Karpas-422 (cell line): ENCODE measurements at regions not wholly inside any gene's neighbourhood (a gene's known extent, or its start where the extent isn't known, plus 50 kb on each side); places are given as distances from the start of the nearest gene placed in this dataset.

Experiments used
- DNase-seq: peaks from one replicate; pipeline ENCODE4 v3.0.0-alpha.2; 2015
- H2AFZ ChIP-seq: fragments of 200-600 bp; sonication (generic); 2 replicates; pipeline ENCODE4 v1.6.1; 2014; ENCODE audit warnings: antibody characterized with exemption, low read length, mixed read lengths
- H3K27ac ChIP-seq: fragments of 200-600 bp; sonication (generic); 2 replicates; pipeline ENCODE4 v1.5.1; 2014; ENCODE audit warnings: mild to moderate bottlenecking, low read length, moderate library complexity
- H3K27me3 ChIP-seq: fragments of 200-600 bp; sonication (generic); 2 replicates; pipeline ENCODE4 v1.6.1; 2014; ENCODE audit warnings: low read length, mixed read lengths
- H3K36me3 ChIP-seq: fragments of 200-600 bp; sonication (generic); 2 replicates; pipeline ENCODE4 v1.6.1; 2014; ENCODE audit warnings: low read length, mixed read lengths; ENCODE audit not compliant: insufficient read depth
- H3K4me1 ChIP-seq: fragments of 200-600 bp; sonication (generic); 2 replicates; pipeline ENCODE4 v1.6.1; 2014; ENCODE audit warnings: mild to moderate bottlenecking, low read length, mixed read lengths
- H3K4me2 ChIP-seq: fragments of 200-600 bp; sonication (generic); 2 replicates; pipeline ENCODE4 v1.6.1; 2014; ENCODE audit warnings: low read length, low read depth, mild to moderate bottlenecking; ENCODE audit not compliant: poor library complexity, severe bottlenecking
- H3K4me3 ChIP-seq: fragments of 200-600 bp; sonication (generic); 2 replicates; pipeline ENCODE4 v1.5.1; 2014; ENCODE audit warnings: mild to moderate bottlenecking, antibody characterized with exemption, low read length, mixed read lengths
- H3K79me2 ChIP-seq: fragments of 200-600 bp; sonication (generic); 2 replicates; pipeline ENCODE4 v1.6.1; 2014; ENCODE audit warnings: mild to moderate bottlenecking, low read length, mixed read lengths
- H3K9ac ChIP-seq: fragments of 200-600 bp; sonication (generic); 2 replicates; pipeline ENCODE4 v1.6.0; 2014; ENCODE audit warnings: low read length
- H3K9me2 ChIP-seq: fragments of 200-600 bp; sonication (generic), shearing (Covaris generic); replicated peaks from 2 replicates; pipeline ENCODE4 v1.6.0; 2014; ENCODE audit warnings: mild to moderate bottlenecking, low read length, moderate library complexity; ENCODE audit not compliant: insufficient read depth
- H3K9me3 ChIP-seq: fragments of 300-700, 200-600 bp; sonication (generic); 2 replicates; pipeline ENCODE4 v1.6.1; 2014; ENCODE audit warnings: low read length, mixed read lengths
- H4K20me1 ChIP-seq: fragments of 200-600 bp; sonication (generic); 2 replicates; pipeline ENCODE4 v1.6.1; 2014; ENCODE audit warnings: mild to moderate bottlenecking, antibody characterized with exemption, low read length, low read depth; ENCODE audit not compliant: insufficient read depth

DNA sequence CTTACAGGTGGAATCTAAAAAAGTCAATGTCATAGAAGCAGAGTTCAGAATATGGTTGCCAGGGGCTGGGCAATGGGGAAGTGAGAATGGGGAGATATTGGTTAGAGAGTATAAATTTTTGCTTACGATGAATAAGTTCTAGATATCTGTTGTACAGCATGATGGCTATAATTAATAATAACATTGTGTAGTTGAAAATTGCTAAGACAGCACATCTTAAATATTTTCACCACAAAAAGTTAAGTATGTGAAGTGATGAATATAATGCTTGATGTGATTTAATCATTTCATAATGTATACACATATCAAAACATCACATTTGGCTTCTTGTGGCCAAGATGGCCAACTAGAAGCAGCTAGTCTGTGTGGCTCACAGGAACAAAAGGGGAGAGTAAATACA is 425.9 kb upstream of the ACO1 start:
- no peaks in the 10 kb centered on the region for H3K4me1 ChIP-seq
- no peak overlapping the region for H3K9ac ChIP-seq
- no peaks in the 10 kb centered on the region for H3K27me3 ChIP-seq
- H4K20me1 ChIP-seq: no peaks in the 10 kb centered on the region
- no peaks in the 10 kb centered on the region for H3K9me2 ChIP-seq
- no peak overlapping the region for H2AFZ ChIP-seq
- no peak overlapping the region for H3K27ac ChIP-seq
- H3K79me2 ChIP-seq: no peaks in the 10 kb centered on the region
- no peak overlapping the region for H3K4me2 ChIP-seq
- no peaks in the 10 kb centered on the region for H3K36me3 ChIP-seq
- peaks cover 3% of the 10 kb centered on the region for H3K9me3 ChIP-seq
- DNase-seq: no peak
- H3K4me3 ChIP-seq: no peak overlapping the region

- Histone ChIP-seq H3K4me1 (no peaks in the 10 kb centered on the region), H3K9me2 (no peaks in the 10 kb centered on the region), H3K9ac (no peak overlapping the region), H2AFZ (no peak overlapping the region), H3K79me2 (no peaks in the 10 kb centered on the region), H3K27ac (no peak overlapping the region), H3K4me2 (no peak overlapping the region), H3K36me3 (no peaks in the 10 kb centered on the region), H4K20me1 (no peaks in the 10 kb centered on the region), H3K27me3 (no peaks in the 10 kb centered on the region), H3K9me3 (no peaks in the 10 kb centered on the region; the same call in 1 of the 2 replicates), H3K4me3 (no peak overlapping the region)
- no peak for DNase-seq
Measured at GRCh38 chr9:31969552-31969951, 414.9 kb upstream of the ACO1 start.

GRCh38 chr9:31983895-31984294 is 400.5 kb upstream of the ACO1 start:
- DNase-seq: no peak
- no peaks in the 10 kb centered on the region for H4K20me1 ChIP-seq
- no peak overlapping the region for H3K9ac ChIP-seq

GRCh38 chr9:31996331-31996730 is 388.1 kb upstream of the ACO1 start:
- Histone ChIP-seq H3K4me2 (no peak overlapping the region), H3K9me2 (no peaks in the 10 kb centered on the region), H3K27me3 (no peaks in the 10 kb centered on the region), H3K36me3 (no peaks in the 10 kb centered on the region), H3K9ac (no peak overlapping the region), H3K4me1 (no peaks in the 10 kb centered on the region), H3K79me2 (no peaks in the 10 kb centered on the region), H3K4me3 (no peak overlapping the region), H3K9me3 (no peaks in the 10 kb centered on the region), H4K20me1 (no peaks in the 10 kb centered on the region), H3K27ac (no peak overlapping the region), H2AFZ (no peak overlapping the region)
- DNase-seq: no peak

More at GRCh38 chr9:31983895-31984294, 400.5 kb upstream of the ACO1 start:
- Histone ChIP-seq H3K4me2 (no peak overlapping the region), H3K4me1 (no peaks in the 10 kb centered on the region), H3K9me2 (no peaks in the 10 kb centered on the region), H3K4me3 (no peak overlapping the region), H3K27me3 (no peaks in the 10 kb centered on the region), H3K79me2 (no peaks in the 10 kb centered on the region), H3K27ac (no peak overlapping the region), H3K9me3 (peaks cover 10% of the 10 kb centered on the region), H3K36me3 (no peaks in the 10 kb centered on the region), H2AFZ (no peak overlapping the region)

DNA sequence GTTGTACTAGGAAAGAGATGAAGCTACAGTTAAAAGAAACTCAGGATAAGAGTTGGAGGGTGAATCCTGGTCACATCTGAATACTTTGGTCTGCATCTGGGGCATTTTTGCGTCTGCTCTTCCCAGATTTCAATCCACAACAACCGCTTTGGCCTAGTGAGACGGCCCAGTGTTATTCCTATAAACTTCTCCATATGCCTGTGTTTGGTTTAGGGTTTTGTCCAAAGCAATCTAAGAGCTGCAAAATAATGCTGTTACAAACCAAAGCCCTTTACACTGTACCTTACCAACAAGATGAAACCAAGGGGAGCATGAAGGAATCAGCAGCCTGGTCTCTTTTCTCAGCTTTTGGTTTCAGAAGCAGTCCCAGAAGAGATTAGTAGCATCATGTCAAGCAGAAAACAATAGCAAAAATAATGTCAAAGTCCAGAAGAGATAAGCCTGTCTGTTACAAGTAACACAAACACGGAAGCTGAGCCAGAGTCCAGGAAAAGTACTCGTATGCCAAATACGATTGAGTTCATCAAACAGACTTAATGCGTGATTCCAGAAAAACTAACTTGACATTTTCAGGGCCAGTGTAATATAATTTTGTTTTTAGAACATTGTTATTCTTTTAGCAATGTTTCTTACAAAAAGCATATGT is 379.9 kb upstream of the ACO1 start:
- no peaks in the 10 kb centered on the region for H3K36me3 ChIP-seq
- no peaks in the 10 kb centered on the region for H3K27me3 ChIP-seq
- H3K9me3 ChIP-seq: no peaks in the 10 kb centered on the region
- no peak overlapping the region for H2AFZ ChIP-seq
- no peak overlapping the region for H3K9ac ChIP-seq
- no peaks in the 10 kb centered on the region for H4K20me1 ChIP-seq
- no peak for DNase-seq
- H3K4me3 ChIP-seq: no peak overlapping the region
- no peaks in the 10 kb centered on the region for H3K79me2 ChIP-seq
- no peak overlapping the region for H3K4me2 ChIP-seq
- H3K9me2 ChIP-seq: no peaks in the 10 kb centered on the region
- no peak overlapping the region for H3K27ac ChIP-seq
- no peaks in the 10 kb centered on the region for H3K4me1 ChIP-seq

DNA sequence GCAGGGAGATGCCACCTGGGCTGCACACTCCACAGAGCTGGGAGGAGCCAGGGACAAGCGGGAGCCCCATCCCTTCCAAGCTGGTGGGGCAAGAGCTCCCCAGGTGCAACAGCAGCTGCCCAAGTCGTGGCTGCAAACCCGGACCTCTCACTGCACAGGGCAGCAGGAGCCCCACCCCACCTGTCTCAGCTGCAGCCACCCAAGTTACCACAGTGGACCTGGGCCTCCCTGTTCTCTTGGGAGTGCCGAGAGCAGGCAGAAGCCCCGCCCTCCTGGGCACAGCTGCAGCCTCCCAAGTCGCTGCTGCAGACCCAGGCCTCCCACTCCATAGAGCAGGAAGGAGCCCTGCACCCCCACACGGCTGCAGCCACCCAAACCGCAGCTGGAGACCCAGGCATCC is 374.1 kb upstream of the ACO1 start:
- no peaks in the 10 kb centered on the region for H3K9me3 ChIP-seq
- H3K27me3 ChIP-seq: no peaks in the 10 kb centered on the region
- peaks cover 4% of the 10 kb centered on the region; the same call in 1 of the 2 replicates for H3K9me2 ChIP-seq
- no peaks in the 10 kb centered on the region for H3K4me1 ChIP-seq
- H3K36me3 ChIP-seq: no peaks in the 10 kb centered on the region
- no peak overlapping the region for H2AFZ ChIP-seq
- no peak overlapping the region for H3K27ac ChIP-seq
- no peak overlapping the region for H3K4me3 ChIP-seq
- no peak overlapping the region for H3K9ac ChIP-seq
- H4K20me1 ChIP-seq: no peaks in the 10 kb centered on the region
- H3K79me2 ChIP-seq: no peaks in the 10 kb centered on the region
- H3K4me2 ChIP-seq: no peak overlapping the region
- no peak for DNase-seq

GRCh38 chr9:32011049-32011448 is 373.4 kb upstream of the ACO1 start:
- no peaks in the 10 kb centered on the region; the same call in 1 of the 2 replicates for H3K9me3 ChIP-seq
- no peak overlapping the region for H3K4me3 ChIP-seq
- H3K36me3 ChIP-seq: no peaks in the 10 kb centered on the region
- peaks cover 4% of the 10 kb centered on the region; the same call in 1 of the 2 replicates for H3K9me2 ChIP-seq
- no peak overlapping the region for H3K9ac ChIP-seq
- DNase-seq: no peak
- H4K20me1 ChIP-seq: no peaks in the 10 kb centered on the region
- no peaks in the 10 kb centered on the region for H3K4me1 ChIP-seq
- H3K27ac ChIP-seq: no peak overlapping the region
- H3K27me3 ChIP-seq: no peaks in the 10 kb centered on the region
- H3K79me2 ChIP-seq: no peaks in the 10 kb centered on the region
- no peak overlapping the region for H2AFZ ChIP-seq
- no peak overlapping the region for H3K4me2 ChIP-seq

DNA sequence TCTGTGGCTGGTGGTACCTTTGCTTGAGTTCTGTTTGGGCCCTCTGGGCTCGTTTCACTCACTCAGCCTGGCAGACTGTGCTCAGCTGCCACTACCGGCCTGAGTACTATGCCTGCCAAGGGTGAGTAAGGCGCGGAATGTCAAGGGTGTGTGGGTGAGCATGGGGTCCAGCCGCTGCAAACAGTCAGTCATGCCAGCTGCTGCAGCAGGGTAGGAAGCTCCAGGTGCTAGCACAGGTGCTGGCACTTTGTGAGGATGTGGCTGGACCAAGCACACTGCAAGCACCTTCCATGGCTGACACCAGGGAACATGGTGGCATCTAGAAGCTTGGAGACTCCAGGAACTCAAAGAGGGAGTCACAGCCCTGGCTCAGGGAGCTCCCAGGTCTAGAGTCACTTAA is 368.6 kb upstream of the ACO1 start:
- H3K9me3 ChIP-seq: no peaks in the 10 kb centered on the region; the same call in 1 of the 2 replicates
- H3K9me2 ChIP-seq: peaks cover 4% of the 10 kb centered on the region; the same call in 1 of the 2 replicates
- no peak overlapping the region for H2AFZ ChIP-seq
- H3K27me3 ChIP-seq: no peaks in the 10 kb centered on the region
- no peaks in the 10 kb centered on the region for H3K4me1 ChIP-seq
- DNase-seq: no peak
- no peak overlapping the region for H3K9ac ChIP-seq
- no peak overlapping the region for H3K27ac ChIP-seq
- no peaks in the 10 kb centered on the region for H3K79me2 ChIP-seq
- H3K4me2 ChIP-seq: no peak overlapping the region
- no peaks in the 10 kb centered on the region for H4K20me1 ChIP-seq
- H3K4me3 ChIP-seq: no peak overlapping the region
- no peaks in the 10 kb centered on the region for H3K36me3 ChIP-seq
